AG04450 (cell line): ENCODE measurements at regions not wholly inside any gene's neighbourhood (a gene's known extent, or its start where the extent isn't known, plus 50 kb on each side); places are given as distances from the start of the nearest gene placed in this dataset.

Source experiments
- CTCF ChIA-PET: fragments of 300-600, 350-600 bp; formaldehyde crosslinking; extraction: SDS; loops from one replicate; lab custom pipeline; 2022; ENCODE audit warnings: antibody characterized with exemption, inconsistent platforms; lab: Charles Lee
- POLR2A ChIA-PET: fragments of 350-600 bp; formaldehyde crosslinking; extraction: SDS; loops from one replicate; lab custom pipeline; 2021; ENCODE audit warnings: antibody characterized with exemption, inconsistent platforms; lab: Yijun Ruan, JAX
- DNase-seq: peaks from one replicate; pipeline ENCODE4 v3.0.0-alpha.2; 2011; ENCODE audit warnings: low read depth, low spot score
- H3K27ac ChIP-seq: one replicate; pipeline ENCODE4 v1.5.1; 2012; ENCODE audit warnings: low read depth, low read length, control low read depth
- H3K27me3 ChIP-seq: one replicate; pipeline ENCODE4 v1.6.0; 2012; ENCODE audit warnings: low read length; ENCODE audit not compliant: control insufficient read depth, insufficient read depth
- H3K4me3 ChIP-seq: 2 replicates; pipeline ENCODE4 v1.5.1; 2011; ENCODE audit warnings: mild to moderate bottlenecking, low read depth, low read length, control low read depth
- H3K9me3 ChIP-seq: 2 replicates; pipeline ENCODE4 v1.5.1; 2012; ENCODE audit warnings: low read length; ENCODE audit not compliant: control insufficient read depth, insufficient read depth
- CTCF ChIP-seq: IDR thresholded peaks from 2 replicates; pipeline ENCODE4 v1.5.1; 2011; ENCODE audit warnings: low read depth, low read length, control low read depth, inconsistent platforms

- no peak overlapping the region for H3K27ac ChIP-seq
- H3K4me3 ChIP-seq = no peak overlapping the region
- no peaks in the 10 kb centered on the region for H3K27me3 ChIP-seq
- POLR2A ChIA-PET = no interaction called here
- TF ChIP-seq CTCF = no peak
- CTCF ChIA-PET = no interaction called here
- DNase-seq = no peak
- no peaks in the 10 kb centered on the region for H3K9me3 ChIP-seq
Measured at GRCh38 chr4:10347815-10348214, 109.4 kb downstream of the ZNF518B start.

- DNase-seq = no peak
- Histone ChIP-seq H3K27me3 (no peaks in the 10 kb centered on the region), H3K4me3 (no peak overlapping the region), H3K9me3 (no peaks in the 10 kb centered on the region), H3K27ac (no peak overlapping the region)
- POLR2A ChIA-PET = no interaction called here
- CTCF ChIA-PET = no interaction called here
- TF ChIP-seq CTCF = no peak
Measured at GRCh38 chr4:10347281-10347795, 109.9 kb downstream of the ZNF518B start.

GRCh38 chr4:10346023-10346422 is 111.2 kb downstream of the ZNF518B start:
- POLR2A ChIA-PET = no interaction called here
- no peaks in the 10 kb centered on the region for H3K27me3 ChIP-seq
- no peaks in the 10 kb centered on the region for H3K9me3 ChIP-seq
- CTCF ChIA-PET = no interaction called here
- H3K27ac ChIP-seq = no peak overlapping the region
- DNase-seq = no peak
- no peak overlapping the region for H3K4me3 ChIP-seq
- no peak for TF ChIP-seq CTCF

GRCh38 chr4:10345381-10345784 is 111.8 kb downstream of the ZNF518B start:
- Histone ChIP-seq H3K27ac (no peak overlapping the region), H3K9me3 (no peaks in the 10 kb centered on the region), H3K4me3 (no peak overlapping the region), H3K27me3 (no peaks in the 10 kb centered on the region)
- TF ChIP-seq CTCF = no peak
- CTCF ChIA-PET = no interaction called here
- POLR2A ChIA-PET = no interaction called here
- no peak for DNase-seq

- no peak for TF ChIP-seq CTCF
- CTCF ChIA-PET = no interaction called here
Measured at GRCh38 chr4:10344824-10345223, 112.4 kb downstream of the ZNF518B start.

More at GRCh38 chr4:10344824-10345223, 112.4 kb downstream of the ZNF518B start:
- DNase-seq = no peak
- Histone ChIP-seq H3K27ac (no peak overlapping the region), H3K9me3 (no peaks in the 10 kb centered on the region), H3K4me3 (no peak overlapping the region), H3K27me3 (no peaks in the 10 kb centered on the region)
- POLR2A ChIA-PET = no interaction called here
